ENCODE measurements at regions not wholly inside any gene's neighbourhood (a gene's known extent, or its start where the extent isn't known, plus 50 kb on each side); places are given as distances from the start of the nearest gene placed in this dataset.

DNA sequence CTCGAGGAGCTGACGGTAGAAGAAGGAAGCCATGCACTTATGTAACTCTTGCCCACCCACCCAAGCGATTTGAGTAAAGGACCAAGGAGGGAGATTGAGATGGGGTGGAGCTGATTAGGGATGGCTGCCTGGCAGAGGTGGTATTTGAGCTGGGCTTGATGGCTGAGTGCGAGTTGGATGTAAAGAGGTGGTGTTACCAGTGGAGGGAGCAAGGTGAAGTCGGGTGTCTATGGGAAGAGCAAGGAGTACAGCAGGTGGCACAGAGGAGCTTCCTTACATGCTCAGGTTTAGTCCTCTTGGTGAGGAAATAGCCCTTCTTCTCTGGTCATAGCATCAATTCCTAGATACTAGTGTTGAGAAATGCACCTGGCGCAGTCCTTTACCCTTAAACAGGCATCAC, 294.2 kb upstream of the SKOR2 start:
- TF ChIP-seq CTCF (IDR thresholded peaks at IDR 0.05) (no peak), POLR2A (IDR thresholded peaks at IDR 0.05) (no peak), EP300 (IDR thresholded peaks at IDR 0.05) (no peak)

Data from tibial nerve (tissue), 4 donors.